RWPE2 (cell line): ENCODE measurements at regions not wholly inside any gene's neighbourhood (a gene's known extent, or its start where the extent isn't known, plus 50 kb on each side); places are given as distances from the start of the nearest gene placed in this dataset.
A peak's percentile ranks its signal among the peaks of the same experiment; 100 is the strongest.
"Not testable (repeated sequence)": the region's sequence is repeated elsewhere in the genome, so short reads cannot be mapped to it uniquely, and the experiment has no call there.

Experiments used
- ATAC-seq: fragments of 200-7000 bp; cut with Tn5 transposase; 3 replicates; pipeline ENCODE4 v1.9.1; 2021; ENCODE audit warnings: low read depth
- DNase-seq: peaks from one replicate; pipeline ENCODE4 v3.0.0-alpha.2; 2020; ENCODE audit warnings: low spot score
- H3K27ac ChIP-seq: fragments of 450-650 bp; 2 replicates; pipeline ENCODE4 v1.5.1; 2017; ENCODE audit warnings: mild to moderate bottlenecking; ENCODE audit not compliant: poor library complexity, severe bottlenecking
- H3K27me3 ChIP-seq: fragments of 250-450 bp; sonication (Bioruptor Pico); 2 replicates; pipeline ENCODE4 v1.5.1; 2021; ENCODE audit warnings: mild to moderate bottlenecking, moderate library complexity; ENCODE audit not compliant: insufficient read depth, poor library complexity, severe bottlenecking
- H3K36me3 ChIP-seq: fragments of 250-450 bp; sonication (Bioruptor Pico); 2 replicates; pipeline ENCODE4 v1.5.1; 2020; ENCODE audit warnings: low read depth, mild to moderate bottlenecking, moderate library complexity
- H3K4me1 ChIP-seq: fragments of 250-450 bp; sonication (Bioruptor Pico); 2 replicates; pipeline ENCODE4 v1.5.1; 2021; ENCODE audit warnings: mild to moderate bottlenecking, moderate library complexity; ENCODE audit not compliant: insufficient read depth, poor library complexity, severe bottlenecking
- H3K4me3 ChIP-seq: fragments of 250-450 bp; sonication (Bioruptor Pico); 2 replicates; pipeline ENCODE4 v1.5.1; 2021; ENCODE audit warnings: mild to moderate bottlenecking, moderate library complexity; ENCODE audit not compliant: severe bottlenecking
- H3K9me3 ChIP-seq: fragments of 250-450 bp; sonication (Bioruptor Pico); 2 replicates; pipeline ENCODE4 v1.5.1; 2021; ENCODE audit warnings: mild to moderate bottlenecking, moderate library complexity; ENCODE audit not compliant: severe bottlenecking

- H3K36me3 ChIP-seq, DNase-seq, H3K27me3 ChIP-seq, H3K27ac ChIP-seq, H3K9me3 ChIP-seq, H3K4me3 ChIP-seq, H3K4me1 ChIP-seq: not testable (repeated sequence)
- peak; percentile 92 for ATAC-seq
Measured at GRCh38 chr15:21096599-21096998, 230.5 kb upstream of the POTEB2 start.

GRCh38 chr15:21079544-21079943 lies 213.4 kb upstream of the POTEB2 start:
- not testable (repeated sequence) for H3K4me3 ChIP-seq, H3K4me1 ChIP-seq, ATAC-seq, H3K27ac ChIP-seq, H3K36me3 ChIP-seq, DNase-seq, H3K27me3 ChIP-seq, H3K9me3 ChIP-seq

DNA sequence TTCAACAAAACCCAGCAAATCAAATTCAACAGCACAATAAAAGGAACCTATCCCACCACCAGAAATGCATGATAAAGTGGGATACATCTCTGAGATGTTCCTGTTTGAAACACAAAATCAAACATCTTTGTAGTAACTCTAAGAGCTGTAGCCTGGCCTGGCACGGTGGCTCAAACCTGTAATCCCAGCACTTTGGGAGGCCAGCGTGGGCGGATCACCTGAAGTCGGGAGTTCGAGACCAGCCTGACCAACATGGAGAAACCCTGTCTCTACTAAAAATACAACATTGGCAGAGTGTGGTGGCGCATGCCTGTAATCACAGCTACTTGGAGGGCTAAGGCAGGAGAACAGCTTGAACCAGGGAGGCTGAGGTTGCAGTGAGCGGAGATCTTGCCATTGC lies 202.8 kb upstream of the POTEB2 start:
- not testable (repeated sequence) for ATAC-seq, H3K27me3 ChIP-seq

DNA sequence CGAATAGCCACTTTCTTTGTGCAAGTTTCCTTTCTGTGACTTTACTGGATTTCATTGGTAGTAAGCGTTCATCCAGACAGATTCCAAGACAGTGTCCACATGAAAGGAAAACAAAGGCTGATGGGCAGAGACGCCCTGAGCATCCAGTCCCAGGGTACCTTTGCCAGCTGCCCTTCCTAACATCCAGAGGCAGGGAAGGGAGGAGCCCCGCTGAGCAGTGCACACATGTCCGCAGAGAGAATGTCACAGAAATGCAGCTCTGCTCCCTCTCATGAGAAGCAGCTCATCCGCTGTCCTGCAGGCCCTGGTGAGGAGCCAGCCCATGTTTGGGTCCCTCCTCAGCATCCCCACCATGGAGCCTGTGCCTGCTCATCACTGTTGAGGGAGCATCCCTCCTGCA lies 197.4 kb upstream of the POTEB2 start:
- H3K27ac ChIP-seq, H3K4me1 ChIP-seq, H3K36me3 ChIP-seq, H3K4me3 ChIP-seq, H3K9me3 ChIP-seq, H3K27me3 ChIP-seq: not testable (repeated sequence)
- DNase-seq (peak; percentile 26), ATAC-seq (peak; percentile 33; the same call in 2 of the 3 replicates)

More for the DNA sequence above, 202.8 kb upstream of the POTEB2 start:
- H3K36me3 ChIP-seq, H3K4me3 ChIP-seq, DNase-seq, H3K4me1 ChIP-seq, H3K27ac ChIP-seq, H3K9me3 ChIP-seq: not testable (repeated sequence)

DNA sequence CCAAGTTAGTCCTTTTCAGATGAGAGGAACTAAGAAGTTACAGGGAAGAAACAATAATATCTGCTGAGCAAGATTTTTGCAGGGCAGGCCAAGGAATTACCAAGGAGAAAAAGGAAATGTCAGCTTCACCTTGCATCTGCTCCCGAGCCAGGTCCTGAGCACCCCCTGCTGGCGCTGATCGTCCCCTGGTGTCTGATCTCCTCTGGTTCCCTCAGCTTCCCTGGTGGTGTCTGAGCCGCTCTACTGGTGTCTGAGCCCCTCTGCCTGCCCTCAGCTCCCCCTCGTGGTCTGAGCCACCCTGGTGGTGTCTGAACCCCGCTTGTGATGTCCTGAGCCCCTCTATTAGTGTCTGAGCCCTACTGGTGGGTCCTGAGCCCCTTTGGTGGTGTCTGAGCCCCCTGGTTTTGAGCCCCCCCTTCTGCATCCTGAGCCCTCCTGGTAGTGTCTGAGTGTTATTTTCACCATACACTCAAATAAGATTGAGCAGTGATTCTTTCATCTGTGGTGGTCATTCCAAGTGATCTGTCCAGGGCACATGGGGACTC lies 196.6 kb upstream of the POTEB2 start:
- H3K27me3 ChIP-seq, H3K27ac ChIP-seq, H3K4me1 ChIP-seq, H3K4me3 ChIP-seq, DNase-seq, ATAC-seq, H3K36me3 ChIP-seq, H3K9me3 ChIP-seq: not testable (repeated sequence)

DNA sequence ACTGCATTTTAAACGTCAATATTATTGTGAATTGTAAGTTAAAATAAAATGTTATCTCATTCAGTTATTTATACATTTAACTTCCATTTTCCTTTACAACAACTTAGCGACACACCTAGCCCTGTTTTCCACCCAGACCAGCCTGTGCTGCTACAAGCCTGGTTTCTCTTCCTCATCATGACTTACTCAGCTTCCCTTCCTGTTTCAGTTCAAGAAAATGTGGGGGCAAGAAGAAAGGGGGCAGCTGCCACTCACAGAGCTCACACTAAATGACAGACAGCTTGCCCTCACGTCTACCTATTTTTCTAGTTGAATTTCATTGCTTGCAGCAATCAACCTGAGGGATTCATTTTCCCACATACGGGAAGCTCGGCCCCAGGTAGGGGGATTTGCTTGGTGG lies 185.8 kb upstream of the POTEB2 start:
- not testable (repeated sequence) for H3K4me3 ChIP-seq, H3K27ac ChIP-seq, H3K36me3 ChIP-seq, H3K27me3 ChIP-seq, DNase-seq, H3K9me3 ChIP-seq, ATAC-seq, H3K4me1 ChIP-seq

DNA sequence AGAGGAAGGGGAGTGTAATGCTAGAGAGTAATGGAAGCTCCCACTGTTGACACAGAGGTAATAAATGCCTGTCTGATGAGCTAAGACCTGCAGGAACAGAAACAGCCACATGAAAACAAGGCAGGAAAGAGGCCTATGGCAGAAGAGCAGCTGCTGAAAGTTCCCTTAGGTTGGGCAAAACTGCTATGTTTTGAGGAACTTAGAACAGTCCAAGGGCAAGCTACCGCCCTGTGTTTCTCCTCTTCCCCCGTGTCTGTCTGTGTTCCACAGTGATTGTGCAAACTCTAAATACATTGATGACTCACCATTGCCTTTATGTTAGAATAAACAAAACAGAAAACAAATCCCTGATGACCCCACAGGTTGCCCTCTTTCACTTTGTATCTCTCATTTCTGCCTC lies 165.6 kb upstream of the POTEB2 start:
- not testable (repeated sequence) for H3K4me1 ChIP-seq, H3K27me3 ChIP-seq, H3K9me3 ChIP-seq, H3K36me3 ChIP-seq, H3K27ac ChIP-seq, H3K4me3 ChIP-seq, DNase-seq
- ATAC-seq = peak; percentile 38; the same call in 2 of the 3 replicates

DNA sequence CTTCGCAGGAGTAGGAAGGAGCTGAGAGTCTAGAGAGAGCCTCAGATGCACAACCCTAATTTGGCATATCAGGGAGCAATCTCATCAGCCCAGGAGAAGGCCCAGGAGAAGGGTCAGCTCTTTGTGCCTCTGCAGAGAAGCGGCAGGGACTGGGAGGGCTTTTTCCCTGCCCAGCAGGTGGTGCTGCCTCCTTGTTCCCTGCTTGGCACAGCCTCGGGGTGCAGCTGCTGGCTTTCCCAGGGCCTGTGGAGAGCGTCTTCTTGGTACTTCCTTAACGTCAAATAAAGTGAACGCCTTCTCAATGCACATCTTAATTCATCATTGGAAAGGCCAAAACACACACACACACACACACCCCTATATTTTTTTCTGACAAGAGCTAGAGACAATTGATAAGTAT lies 162.9 kb upstream of the POTEB2 start:
- not testable (repeated sequence) for DNase-seq, H3K36me3 ChIP-seq, H3K4me1 ChIP-seq, H3K27ac ChIP-seq, H3K27me3 ChIP-seq, ATAC-seq, H3K4me3 ChIP-seq, H3K9me3 ChIP-seq

DNA sequence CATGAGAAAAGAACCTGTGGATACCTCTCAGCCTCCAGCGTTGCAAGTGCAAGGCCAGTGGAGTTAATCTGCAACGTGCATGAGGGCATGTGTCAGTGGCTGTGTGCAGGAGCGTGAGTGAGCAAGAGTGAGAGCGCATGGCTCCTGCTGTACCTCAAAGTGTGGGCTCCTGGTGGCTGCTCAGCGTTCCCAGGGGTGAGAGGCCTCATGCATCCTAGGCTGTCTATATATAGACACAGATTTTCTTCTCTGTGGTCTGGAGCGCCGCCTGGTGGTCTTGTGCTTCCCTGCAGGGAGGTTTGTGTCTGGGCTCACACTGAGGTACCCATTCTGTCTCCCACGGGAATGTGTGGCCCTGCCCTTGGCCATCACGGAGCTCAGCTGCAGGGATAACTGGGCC lies 161.8 kb upstream of the POTEB2 start:
- H3K4me1 ChIP-seq, H3K27ac ChIP-seq, DNase-seq, H3K9me3 ChIP-seq, H3K27me3 ChIP-seq, H3K36me3 ChIP-seq, H3K4me3 ChIP-seq: not testable (repeated sequence)
- peak; percentile 57 for ATAC-seq

DNA sequence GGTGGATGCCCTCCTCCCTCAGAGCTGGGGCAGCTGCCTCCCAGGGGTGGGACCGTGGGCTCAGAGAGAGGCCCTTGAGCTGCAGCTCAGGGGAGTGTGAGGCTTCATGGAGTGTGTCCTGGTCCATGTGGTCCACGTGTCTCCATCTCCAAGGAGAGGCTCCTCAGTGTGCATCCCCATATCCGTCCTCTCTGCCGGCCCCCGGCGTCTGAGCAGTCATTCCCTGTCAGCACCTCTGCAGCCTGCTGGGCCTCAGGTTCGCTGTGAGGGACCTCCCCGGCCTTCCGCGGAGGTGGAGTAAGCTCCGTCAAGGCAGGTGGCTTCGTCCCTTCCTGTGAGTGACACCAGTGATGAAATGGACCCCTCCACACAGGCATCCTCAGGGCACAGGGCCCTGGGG lies 160.7 kb upstream of the POTEB2 start:
- ATAC-seq, H3K36me3 ChIP-seq, DNase-seq, H3K27ac ChIP-seq, H3K9me3 ChIP-seq, H3K4me1 ChIP-seq, H3K4me3 ChIP-seq, H3K27me3 ChIP-seq: not testable (repeated sequence)

- H3K4me3 ChIP-seq, ATAC-seq, H3K36me3 ChIP-seq, H3K9me3 ChIP-seq, DNase-seq, H3K4me1 ChIP-seq, H3K27me3 ChIP-seq, H3K27ac ChIP-seq: not testable (repeated sequence)
Measured at GRCh38 chr15:21024235-21024987, 158.3 kb upstream of the POTEB2 start.

DNA sequence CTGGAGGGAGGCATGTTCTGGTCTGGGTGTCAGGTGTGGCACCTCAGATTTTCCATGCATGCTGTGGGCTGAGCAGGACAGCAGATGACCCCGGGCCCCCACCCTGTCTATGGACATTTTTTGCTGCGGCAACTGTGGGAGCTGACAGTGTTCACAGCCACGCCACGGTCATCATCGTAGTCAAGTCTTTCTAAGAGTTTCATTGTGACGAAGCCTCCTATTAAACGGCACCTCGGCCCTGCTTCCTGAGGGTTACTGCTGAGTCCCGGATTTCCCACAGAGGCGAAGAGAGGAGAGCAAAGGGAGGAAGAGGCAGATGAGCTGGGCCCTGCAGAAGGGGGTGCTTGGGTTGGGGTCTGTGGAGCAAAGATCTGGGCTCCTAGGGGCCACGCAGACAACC lies 152.1 kb upstream of the POTEB2 start:
- DNase-seq, H3K9me3 ChIP-seq, H3K4me1 ChIP-seq, H3K36me3 ChIP-seq, H3K4me3 ChIP-seq, ATAC-seq, H3K27me3 ChIP-seq, H3K27ac ChIP-seq: not testable (repeated sequence)
